ENCODE measurements at regions not wholly inside any gene's neighbourhood (a gene's known extent, or its start where the extent isn't known, plus 50 kb on each side); places are given as distances from the start of the nearest gene placed in this dataset.

DNA sequence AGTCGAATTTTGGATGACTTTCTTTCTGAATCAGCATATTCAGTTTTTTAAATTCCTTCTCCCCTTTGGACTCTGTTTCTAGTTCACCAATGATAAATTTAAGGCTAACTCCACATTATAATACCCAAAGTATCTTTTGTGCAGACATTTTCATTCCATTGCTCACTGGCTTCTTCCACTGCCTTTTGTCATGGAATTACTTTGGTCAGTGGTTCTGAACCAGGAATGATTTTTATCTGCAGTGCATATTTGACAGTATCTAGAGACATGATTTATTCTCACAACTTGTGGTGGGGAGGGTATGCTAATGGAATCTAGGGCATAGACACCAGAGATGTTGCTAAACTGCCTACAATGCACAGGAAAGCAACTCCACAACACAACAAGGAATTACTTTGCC, 234.4 kb upstream of the PRKD1 start:
- WGBS (ENCODE audit: low lambda C conversion rate), result 0% methylated on average over 1 of the region's 1 CpG
- Histone ChIP-seq H3K27ac (ENCODE audit: low read depth in 2 of 2, low read length in 1 of 2) (no peak overlapping the region), H3K9ac (no peak overlapping the region), H3K4me1 (ENCODE audit: control insufficient read depth in 1 of 2, insufficient read depth in 2 of 2, low read depth in 1 of 2, low read length in 1 of 2) (no peaks in the 10 kb centered on the region), H3K79me2 (ENCODE audit: insufficient read depth) (no peaks in the 10 kb centered on the region), H2AFZ (ENCODE audit: low read depth) (no peak overlapping the region), H3K36me3 (replicated peaks in 1 of 2; ENCODE audit: control insufficient read depth in 1 of 2, insufficient read depth in 2 of 2, low read length in 1 of 2) (no peaks in the 10 kb centered on the region), H3K27me3 (ENCODE audit: insufficient read depth) (no peaks in the 10 kb centered on the region), H3K4me2 (no peak overlapping the region), H3F3A (replicated peaks; ENCODE audit: insufficient read depth) (no peaks in the 10 kb centered on the region), H4K20me1 (ENCODE audit: insufficient read depth) (no peaks in the 10 kb centered on the region), H3K9me3 (no peaks in the 10 kb centered on the region), H3K4me3 (ENCODE audit: low read depth in 2 of 2, low read length in 1 of 2) (no peak overlapping the region), H3K9me2 (no peaks in the 10 kb centered on the region)
- DNase-seq, result no peak
- CTCF ChIA-PET, result interaction anchor here (0.7 kb wide), 1 partner anchor 17 kb away, joined by 3 read pairs; no protein-coding TSS in a partner anchor
- TF ChIP-seq, protein P1, sequence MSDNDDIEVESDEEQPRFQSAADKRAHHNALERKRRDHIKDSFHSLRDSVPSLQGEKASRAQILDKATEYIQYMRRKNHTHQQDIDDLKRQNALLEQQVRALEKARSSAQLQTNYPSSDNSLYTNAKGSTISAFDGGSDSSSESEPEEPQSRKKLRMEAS (IDR thresholded peaks at IDR 0.05; ENCODE audit: low read depth), result no peak
- TF ChIP-seq, protein P2, sequence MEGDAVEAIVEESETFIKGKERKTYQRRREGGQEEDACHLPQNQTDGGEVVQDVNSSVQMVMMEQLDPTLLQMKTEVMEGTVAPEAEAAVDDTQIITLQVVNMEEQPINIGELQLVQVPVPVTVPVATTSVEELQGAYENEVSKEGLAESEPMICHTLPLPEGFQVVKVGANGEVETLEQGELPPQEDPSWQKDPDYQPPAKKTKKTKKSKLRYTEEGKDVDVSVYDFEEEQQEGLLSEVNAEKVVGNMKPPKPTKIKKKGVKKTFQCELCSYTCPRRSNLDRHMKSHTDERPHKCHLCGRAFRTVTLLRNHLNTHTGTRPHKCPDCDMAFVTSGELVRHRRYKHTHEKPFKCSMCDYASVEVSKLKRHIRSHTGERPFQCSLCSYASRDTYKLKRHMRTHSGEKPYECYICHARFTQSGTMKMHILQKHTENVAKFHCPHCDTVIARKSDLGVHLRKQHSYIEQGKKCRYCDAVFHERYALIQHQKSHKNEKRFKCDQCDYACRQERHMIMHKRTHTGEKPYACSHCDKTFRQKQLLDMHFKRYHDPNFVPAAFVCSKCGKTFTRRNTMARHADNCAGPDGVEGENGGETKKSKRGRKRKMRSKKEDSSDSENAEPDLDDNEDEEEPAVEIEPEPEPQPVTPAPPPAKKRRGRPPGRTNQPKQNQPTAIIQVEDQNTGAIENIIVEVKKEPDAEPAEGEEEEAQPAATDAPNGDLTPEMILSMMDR (IDR thresholded peaks at IDR 0.05), result no peak
- TF ChIP-seq, protein P3, sequence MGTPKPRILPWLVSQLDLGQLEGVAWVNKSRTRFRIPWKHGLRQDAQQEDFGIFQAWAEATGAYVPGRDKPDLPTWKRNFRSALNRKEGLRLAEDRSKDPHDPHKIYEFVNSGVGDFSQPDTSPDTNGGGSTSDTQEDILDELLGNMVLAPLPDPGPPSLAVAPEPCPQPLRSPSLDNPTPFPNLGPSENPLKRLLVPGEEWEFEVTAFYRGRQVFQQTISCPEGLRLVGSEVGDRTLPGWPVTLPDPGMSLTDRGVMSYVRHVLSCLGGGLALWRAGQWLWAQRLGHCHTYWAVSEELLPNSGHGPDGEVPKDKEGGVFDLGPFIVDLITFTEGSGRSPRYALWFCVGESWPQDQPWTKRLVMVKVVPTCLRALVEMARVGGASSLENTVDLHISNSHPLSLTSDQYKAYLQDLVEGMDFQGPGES (IDR thresholded peaks at IDR 0.05; ENCODE audit: low read depth, low read length), result no peak
- TF ChIP-seq, protein P4, sequence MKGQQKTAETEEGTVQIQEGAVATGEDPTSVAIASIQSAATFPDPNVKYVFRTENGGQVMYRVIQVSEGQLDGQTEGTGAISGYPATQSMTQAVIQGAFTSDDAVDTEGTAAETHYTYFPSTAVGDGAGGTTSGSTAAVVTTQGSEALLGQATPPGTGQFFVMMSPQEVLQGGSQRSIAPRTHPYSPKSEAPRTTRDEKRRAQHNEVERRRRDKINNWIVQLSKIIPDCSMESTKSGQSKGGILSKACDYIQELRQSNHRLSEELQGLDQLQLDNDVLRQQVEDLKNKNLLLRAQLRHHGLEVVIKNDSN (IDR thresholded peaks at IDR 0.05; ENCODE audit: borderline replicate concordance, low read depth), result no peak
- no peak for TF ChIP-seq CHD2 (IDR thresholded peaks at IDR 0.05; ENCODE audit: low read length, partially characterized antibody)
- no peak for TF ChIP-seq ELF1 (IDR thresholded peaks at IDR 0.05)
- no peak for TF ChIP-seq FOXJ3 (CRISPR knock-in tag; IDR thresholded peaks at IDR 0.05)
- no peak for TF ChIP-seq EZH2phosphoT487 (IDR thresholded peaks at IDR 0.05; ENCODE audit: borderline replicate concordance, low read depth)
- TF ChIP-seq RXRA (IDR thresholded peaks at IDR 0.05; ENCODE audit: borderline replicate concordance, low read depth), result no peak
- TF ChIP-seq EP300 (IDR thresholded peaks at IDR 0.05; ENCODE audit: borderline replicate concordance in 1 of 2, low read depth in 1 of 2, low read length in 1 of 2), result no peak
- TF ChIP-seq, protein P5, sequence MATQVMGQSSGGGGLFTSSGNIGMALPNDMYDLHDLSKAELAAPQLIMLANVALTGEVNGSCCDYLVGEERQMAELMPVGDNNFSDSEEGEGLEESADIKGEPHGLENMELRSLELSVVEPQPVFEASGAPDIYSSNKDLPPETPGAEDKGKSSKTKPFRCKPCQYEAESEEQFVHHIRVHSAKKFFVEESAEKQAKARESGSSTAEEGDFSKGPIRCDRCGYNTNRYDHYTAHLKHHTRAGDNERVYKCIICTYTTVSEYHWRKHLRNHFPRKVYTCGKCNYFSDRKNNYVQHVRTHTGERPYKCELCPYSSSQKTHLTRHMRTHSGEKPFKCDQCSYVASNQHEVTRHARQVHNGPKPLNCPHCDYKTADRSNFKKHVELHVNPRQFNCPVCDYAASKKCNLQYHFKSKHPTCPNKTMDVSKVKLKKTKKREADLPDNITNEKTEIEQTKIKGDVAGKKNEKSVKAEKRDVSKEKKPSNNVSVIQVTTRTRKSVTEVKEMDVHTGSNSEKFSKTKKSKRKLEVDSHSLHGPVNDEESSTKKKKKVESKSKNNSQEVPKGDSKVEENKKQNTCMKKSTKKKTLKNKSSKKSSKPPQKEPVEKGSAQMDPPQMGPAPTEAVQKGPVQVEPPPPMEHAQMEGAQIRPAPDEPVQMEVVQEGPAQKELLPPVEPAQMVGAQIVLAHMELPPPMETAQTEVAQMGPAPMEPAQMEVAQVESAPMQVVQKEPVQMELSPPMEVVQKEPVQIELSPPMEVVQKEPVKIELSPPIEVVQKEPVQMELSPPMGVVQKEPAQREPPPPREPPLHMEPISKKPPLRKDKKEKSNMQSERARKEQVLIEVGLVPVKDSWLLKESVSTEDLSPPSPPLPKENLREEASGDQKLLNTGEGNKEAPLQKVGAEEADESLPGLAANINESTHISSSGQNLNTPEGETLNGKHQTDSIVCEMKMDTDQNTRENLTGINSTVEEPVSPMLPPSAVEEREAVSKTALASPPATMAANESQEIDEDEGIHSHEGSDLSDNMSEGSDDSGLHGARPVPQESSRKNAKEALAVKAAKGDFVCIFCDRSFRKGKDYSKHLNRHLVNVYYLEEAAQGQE (IDR thresholded peaks at IDR 0.05; ENCODE audit: low read depth, low read length), result no peak
- no peak for TF ChIP-seq JUND (IDR thresholded peaks at IDR 0.05)
- TF ChIP-seq RFX5 (IDR thresholded peaks at IDR 0.05; ENCODE audit: low read length), result no peak
- no peak for TF ChIP-seq GATA2 (CRISPR knock-in tag; IDR thresholded peaks at IDR 0.05)
- TF ChIP-seq MEF2A (IDR thresholded peaks at IDR 0.05; ENCODE audit: borderline replicate concordance, low read depth), result no peak
- TF ChIP-seq RAD21 (IDR thresholded peaks at IDR 0.05; ENCODE audit: low read length), result no peak
- TF ChIP-seq TAF1 (IDR thresholded peaks at IDR 0.05; ENCODE audit: borderline replicate concordance, low read depth, low read length), result no peak
- POLR2A ChIA-PET, result no interaction called here

Measured in SK-N-SH (cell line).